ENCODE measurements at regions not wholly inside any gene's neighbourhood (a gene's known extent, or its start where the extent isn't known, plus 50 kb on each side); places are given as distances from the start of the nearest gene placed in this dataset.

DNA sequence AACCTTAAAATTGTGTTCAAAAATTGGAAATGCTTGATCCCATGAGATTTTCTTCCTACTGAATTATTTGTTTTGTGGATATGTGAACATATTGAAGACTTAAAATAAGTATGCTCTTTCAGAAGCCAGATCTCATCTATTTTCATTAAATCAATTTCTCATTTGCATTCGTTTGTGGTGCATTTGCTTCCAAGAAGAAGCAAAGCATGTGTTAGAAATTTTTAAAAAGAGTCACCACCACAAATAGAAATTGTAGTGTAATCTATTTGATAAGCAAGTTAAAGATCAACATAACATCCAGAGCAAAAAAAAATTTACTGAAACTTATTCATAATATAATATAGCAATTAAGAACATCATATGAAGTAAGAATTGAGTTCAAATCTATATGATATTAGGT, 300.9 kb upstream of the SYT4 start:
- DNase-seq = no peak

GRCh38 chr18:43578706-43579105, 301.4 kb upstream of the SYT4 start:
- no peak for DNase-seq

GRCh38 chr18:43581936-43582519, 304.7 kb upstream of the SYT4 start:
- DNase-seq = no peak

GRCh38 chr18:43587538-43588153, 310.4 kb upstream of the SYT4 start:
- DNase-seq = peak; percentile 20 to 45

- no peak for DNase-seq
These were observed 311.5 kb upstream of the SYT4 start for GRCh38 chr18:43588838-43589237.

DNA sequence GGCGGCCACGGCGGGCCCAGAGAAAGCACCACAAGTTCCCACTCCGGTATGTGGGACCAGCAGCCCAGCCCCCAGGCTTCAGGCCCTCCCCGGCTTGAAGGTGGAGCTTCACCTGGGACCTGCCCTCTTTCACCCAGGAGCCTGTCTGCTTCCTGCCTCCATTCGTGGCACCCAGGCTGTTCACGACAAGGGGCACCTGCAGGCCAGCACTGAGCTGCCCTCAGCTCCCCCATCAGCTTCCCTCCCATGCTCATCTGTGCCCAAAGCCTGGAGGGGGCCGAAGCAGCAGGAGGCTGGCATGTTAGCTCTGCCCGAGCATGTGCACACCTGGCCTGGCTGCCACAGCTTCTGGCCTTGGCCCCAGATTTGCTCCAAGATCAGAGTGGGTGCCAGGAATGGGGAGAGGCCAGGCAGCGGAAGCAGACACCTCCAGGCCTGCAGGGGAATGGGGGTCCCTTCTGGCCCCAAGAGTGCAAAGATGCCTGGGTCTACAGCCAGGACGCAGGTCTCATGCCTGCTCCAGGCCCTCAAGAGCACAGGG, 312.4 kb upstream of the SYT4 start:
- no peak for DNase-seq

GRCh38 chr18:43590182-43590903, 313.1 kb upstream of the SYT4 start:
- no peak for DNase-seq

- DNase-seq = no peak
These were observed 315.0 kb upstream of the SYT4 start for GRCh38 chr18:43592269-43592668.

DNA sequence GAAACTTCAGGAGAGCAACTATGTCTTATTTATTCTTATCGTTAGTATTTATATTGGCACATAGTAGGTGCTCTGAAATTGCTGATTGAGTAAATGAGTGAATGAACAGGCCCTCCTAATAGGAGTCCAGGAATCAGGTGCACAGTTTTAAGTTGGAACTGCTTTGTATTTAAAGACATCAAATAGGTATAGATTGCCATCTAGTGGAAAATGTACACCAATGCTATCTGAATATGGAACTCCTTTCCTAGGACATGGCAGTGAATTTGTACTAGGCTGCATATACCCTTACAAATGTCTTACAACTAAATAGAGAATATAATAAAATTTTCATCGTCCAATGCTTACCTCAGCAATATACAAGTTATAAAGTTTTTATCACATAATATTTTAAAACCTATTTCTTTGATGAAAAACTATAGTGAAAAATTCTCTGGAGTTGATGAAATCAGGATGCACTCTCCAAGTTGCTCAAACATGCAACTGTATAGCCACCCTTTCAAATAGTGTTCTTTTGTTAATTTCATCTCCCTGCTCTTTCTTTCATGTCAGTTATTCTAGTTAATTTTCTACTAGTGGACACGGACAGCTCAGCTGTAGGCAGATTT, 318.9 kb upstream of the SYT4 start:
- DNase-seq = peak; percentile 2 to 18

- no peak for DNase-seq
These were observed 324.1 kb upstream of the SYT4 start for GRCh38 chr18:43601432-43601831.

GRCh38 chr18:43605224-43605623, 327.9 kb upstream of the SYT4 start:
- DNase-seq = no peak

DNA sequence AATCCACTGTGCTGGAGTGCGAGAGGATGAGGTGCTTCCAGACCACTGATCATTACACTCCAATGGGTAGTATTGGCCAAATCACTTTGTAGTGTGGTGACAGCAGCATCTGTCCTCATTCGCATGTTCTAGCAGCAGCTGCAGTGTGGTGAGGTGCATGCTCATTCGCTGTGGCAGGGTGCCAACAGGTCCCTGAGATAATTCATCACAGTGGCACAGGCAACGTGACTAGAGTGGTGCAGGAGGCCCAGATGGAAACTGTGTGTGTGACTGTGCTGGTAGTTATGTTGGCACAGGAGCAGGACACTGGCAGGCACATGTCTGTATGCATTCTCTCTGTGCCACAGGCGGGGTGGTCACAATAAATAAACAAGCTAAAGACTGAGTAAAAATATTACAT, 329.5 kb upstream of the SYT4 start:
- DNase-seq = no peak

DNA sequence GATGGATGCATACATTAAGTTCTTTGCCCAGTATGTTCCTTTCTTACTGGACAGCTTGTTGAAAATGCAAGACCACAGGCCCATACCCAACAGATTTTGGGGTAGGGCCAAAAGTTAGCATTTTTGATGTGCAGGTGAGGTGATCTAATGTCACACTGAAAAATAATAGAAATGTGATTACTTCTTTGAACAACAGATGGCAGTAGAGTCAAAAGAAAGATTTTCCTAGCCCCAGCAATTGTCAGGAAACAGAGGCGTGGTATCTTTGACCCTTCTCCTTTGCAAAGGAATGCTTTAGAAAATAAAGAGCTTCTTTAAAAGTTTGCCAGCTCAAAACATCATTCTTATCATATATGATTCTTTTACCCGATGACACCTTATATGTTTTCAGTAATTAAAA, 343.6 kb upstream of the SYT4 start:
- DNase-seq = peak; percentile 7 to 62

DNA sequence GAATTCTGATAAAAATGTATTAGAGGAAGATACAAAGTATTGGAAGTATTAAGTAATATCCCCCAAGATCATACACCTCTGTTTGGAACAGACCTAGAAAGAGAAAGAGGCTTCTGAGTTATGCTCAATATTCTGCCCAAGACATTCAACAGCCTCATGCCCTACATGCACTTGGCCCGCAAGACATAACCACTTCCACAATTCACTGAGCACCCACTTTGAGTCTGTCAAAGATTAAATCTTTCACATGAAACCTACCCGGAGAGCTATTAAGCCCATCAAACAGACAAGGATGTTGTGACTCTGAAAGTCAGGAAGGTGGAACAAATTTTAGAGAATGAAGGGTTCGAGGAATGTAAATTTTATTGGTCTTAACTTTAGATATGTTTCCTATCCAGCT, 344.7 kb upstream of the SYT4 start:
- no peak for DNase-seq

- no peak for DNase-seq
These were observed 348.3 kb upstream of the SYT4 start for GRCh38 chr18:43625582-43625981.

DNA sequence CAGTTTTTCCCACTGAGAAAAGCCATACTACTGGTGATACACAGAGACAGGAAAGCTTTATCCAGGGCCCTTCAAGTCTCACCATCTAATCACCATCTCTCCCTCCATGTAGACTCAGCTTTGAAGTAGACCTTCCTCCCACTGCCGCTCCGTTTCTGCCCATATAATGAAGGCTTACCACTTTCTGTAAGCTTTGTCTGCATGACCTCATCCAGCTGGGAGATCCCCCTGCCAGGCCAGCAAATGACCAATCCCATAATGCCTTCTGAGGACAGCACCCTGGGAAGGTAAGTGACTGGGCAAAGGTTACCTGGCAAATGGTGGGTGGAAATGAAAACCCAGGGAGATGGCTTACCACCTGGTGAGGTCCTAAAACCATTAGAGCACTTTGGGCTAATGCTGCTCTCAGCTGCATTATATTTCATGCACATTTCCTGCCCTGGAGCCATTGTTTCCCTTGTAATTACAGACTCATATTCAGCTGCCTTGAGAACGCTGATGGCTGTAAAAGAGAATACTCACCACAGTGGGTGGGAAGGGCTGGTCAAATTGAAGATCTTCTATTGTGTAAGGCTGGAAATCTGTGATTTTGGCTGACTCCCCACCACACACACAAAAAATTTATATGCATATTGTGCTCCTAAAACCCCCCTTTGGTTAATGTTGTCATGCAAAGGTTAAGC, 350.7 kb upstream of the SYT4 start:
- DNase-seq = no peak

DNA sequence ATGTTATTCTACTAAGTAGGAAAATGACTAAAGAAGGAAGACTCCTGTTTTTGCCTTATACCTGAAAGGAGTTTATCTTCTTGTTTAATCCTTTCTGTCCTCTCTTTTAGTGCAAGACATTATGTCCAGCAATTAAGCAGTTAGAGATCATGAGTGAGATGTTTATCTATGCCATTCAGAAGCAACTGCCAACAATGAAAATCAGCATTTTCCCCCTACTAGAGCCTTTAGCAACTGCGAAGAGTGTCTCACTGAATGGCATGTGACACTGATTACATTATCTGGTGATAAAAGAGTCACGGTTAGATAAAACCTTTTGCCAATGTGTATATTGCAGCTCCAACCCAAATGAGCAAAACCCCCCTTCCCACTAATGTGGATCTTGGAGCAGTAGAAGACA, 357.7 kb upstream of the SYT4 start:
- DNase-seq = no peak

- no peak for DNase-seq
These were observed 358.1 kb upstream of the SYT4 start for GRCh38 chr18:43635397-43635796.

DNA sequence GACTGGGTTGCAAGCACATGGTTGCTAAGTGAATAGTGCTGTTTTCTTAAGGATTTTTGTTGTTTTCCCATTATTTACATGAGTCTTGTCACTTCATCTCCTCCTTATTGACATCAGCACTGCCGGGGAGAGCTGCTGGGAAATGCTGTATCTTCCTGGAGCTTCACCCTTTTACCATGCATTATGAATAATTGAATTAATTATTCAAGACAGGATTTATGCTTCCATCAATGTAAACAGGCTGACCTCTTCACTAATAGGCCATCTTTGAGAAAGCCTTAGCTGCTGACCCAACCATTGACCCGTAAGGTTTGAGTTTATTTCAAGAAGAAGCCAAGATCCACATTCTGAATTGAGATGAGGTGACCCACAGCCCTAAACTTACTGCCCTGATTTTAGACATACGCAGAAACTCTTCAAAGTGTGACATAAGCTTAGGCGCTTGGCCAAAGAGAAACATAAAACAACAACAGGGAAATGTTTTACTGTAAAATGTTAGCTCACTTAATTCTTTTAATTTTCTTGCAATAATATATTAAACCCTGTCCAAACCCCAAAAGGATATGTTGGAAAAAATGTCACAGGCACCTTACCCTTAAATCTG, 365.5 kb upstream of the SYT4 start:
- no peak for DNase-seq

DNA sequence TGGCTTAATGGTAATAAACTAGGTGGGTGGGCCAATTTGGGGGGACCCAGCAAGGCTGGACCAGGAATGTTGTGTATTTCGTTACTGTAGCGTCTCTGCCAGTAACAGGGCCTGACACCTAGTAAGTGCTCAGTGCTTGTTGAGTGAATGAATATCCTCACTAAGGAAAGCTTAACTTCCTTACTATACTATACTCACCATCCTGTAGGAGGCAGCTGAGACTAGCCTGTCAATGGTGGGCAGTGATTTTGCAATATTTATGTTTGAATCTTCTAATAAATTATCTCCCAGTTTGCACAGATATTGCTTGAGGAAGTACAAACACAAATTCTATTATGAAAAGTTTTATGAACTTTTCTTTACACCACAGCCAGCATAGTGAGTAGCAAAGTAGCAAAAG, 370.7 kb upstream of the SYT4 start:
- no peak for DNase-seq

- DNase-seq = no peak
These were observed 372.5 kb upstream of the SYT4 start for GRCh38 chr18:43649649-43650357.

GRCh38 chr18:43650426-43650825, 373.1 kb upstream of the SYT4 start:
- DNase-seq = no peak

Measured in inflammatory macrophage treated with lipopolysaccharide for 1 hour (primary cell).